GM21723 (cell line): ENCODE measurements at regions not wholly inside any gene's neighbourhood (a gene's known extent, or its start where the extent isn't known, plus 50 kb on each side); places are given as distances from the start of the nearest gene placed in this dataset.
"Not testable (repeated sequence)": the region's sequence is repeated elsewhere in the genome, so short reads cannot be mapped to it uniquely, and the experiment has no call there.

Experiments
- ATAC-seq: cut with Tn5 transposase; IDR thresholded peaks from one replicate; pipeline ENCODE4 v1.9.1; 2021; ENCODE audit warnings: mild to moderate bottlenecking, moderate library complexity; ENCODE audit not compliant: unreplicated experiment

GRCh38 chr22:22818861-22819855 lies 68.5 kb upstream of the IGLL5 start:
- no peak for ATAC-seq

- no peak for ATAC-seq
Observed at GRCh38 chr22:22820076-22820475, 67.5 kb upstream of the IGLL5 start.

- no peak for ATAC-seq
Observed at GRCh38 chr22:22820626-22821025, 67.0 kb upstream of the IGLL5 start.

- no peak for ATAC-seq
Observed at GRCh38 chr22:22821340-22821739, 66.3 kb upstream of the IGLL5 start.

GRCh38 chr22:22822106-22822505 lies 65.5 kb upstream of the IGLL5 start:
- ATAC-seq = no peak

GRCh38 chr22:22822553-22822952 lies 65.1 kb upstream of the IGLL5 start:
- not testable (repeated sequence) for ATAC-seq

GRCh38 chr22:22823131-22823810 lies 64.3 kb upstream of the IGLL5 start:
- ATAC-seq = no peak

- ATAC-seq = no peak
Observed at GRCh38 chr22:22824340-22825212, 63.0 kb upstream of the IGLL5 start.

- ATAC-seq = no peak
Observed at GRCh38 chr22:22825213-22825593, 62.4 kb upstream of the IGLL5 start.

GRCh38 chr22:22827187-22827939 lies 60.3 kb upstream of the IGLL5 start:
- ATAC-seq = no peak

- ATAC-seq = no peak
Observed at GRCh38 chr22:22830193-22830592, 57.4 kb upstream of the IGLL5 start.

GRCh38 chr22:22830957-22831688 lies 56.5 kb upstream of the IGLL5 start:
- ATAC-seq = no peak

GRCh38 chr22:22833059-22833458 lies 54.6 kb upstream of the IGLL5 start:
- no peak for ATAC-seq

- ATAC-seq = no peak
Observed at GRCh38 chr22:22833488-22833887, 54.1 kb upstream of the IGLL5 start.

GRCh38 chr22:22834204-22834603 lies 53.4 kb upstream of the IGLL5 start:
- ATAC-seq = no peak

GRCh38 chr22:22834783-22835182 lies 52.8 kb upstream of the IGLL5 start:
- ATAC-seq = no peak

GRCh38 chr22:22835242-22835641 lies 52.4 kb upstream of the IGLL5 start:
- ATAC-seq = no peak

- ATAC-seq = no peak
Observed at GRCh38 chr22:22835771-22836291, 51.8 kb upstream of the IGLL5 start.

- no peak for ATAC-seq
Observed at GRCh38 chr22:22836635-22837034, 51.0 kb upstream of the IGLL5 start.
